Stomach (tissue), 8 donors: ENCODE measurements at regions not wholly inside any gene's neighbourhood (a gene's known extent, or its start where the extent isn't known, plus 50 kb on each side); places are given as distances from the start of the nearest gene placed in this dataset.

Source experiments
- DNase-seq, 2 donors: peaks; one replicate each; pipeline versions ENCODE4 v3.0.0 to v3.0.0-alpha.2; 2013 to 2019
- H3K27ac ChIP-seq, 5 donors: fragments of 200-600 bp in 4 of 5; sonication (generic) in 4 of 5; one replicate each; pipeline ENCODE4 v1.5.1; 2013 to 2019; ENCODE audit warnings: mild to moderate bottlenecking in 1 of 5, moderate library complexity in 1 of 5
- H3K27me3 ChIP-seq, 3 donors: fragments of 200-600 bp; sonication (generic); one replicate each; pipeline ENCODE4 v1.5.1; 2017 to 2019; ENCODE audit warnings: mixed run types in 1 of 3
- H3K36me3 ChIP-seq, 4 donors: fragments of 200-600 bp; sonication (generic); 1 replicate in 3 of 4; 2 replicates in 1 of 4; pipeline ENCODE4 v1.5.1; 2016 to 2019
- H3K4me1 ChIP-seq, 4 donors: fragments of 200-600 bp; sonication (generic); one replicate each; pipeline ENCODE4 v1.5.1; 2016 to 2019
- H3K4me3 ChIP-seq, 4 donors: fragments of 200-600 bp; sonication (generic) in 3 of 4; one replicate each; pipeline ENCODE4 v1.5.1; 2016 to 2019; ENCODE audit warnings: mild to moderate bottlenecking in 1 of 4
- H3K9me3 ChIP-seq, 4 donors: fragments of 200-600 bp; sonication (generic); one replicate each; pipeline ENCODE4 v1.5.1; 2016 to 2019
- EP300 ChIP-seq: sonication (generic); formaldehyde crosslinking; IDR thresholded peaks from one replicate; pipeline ENCODE4 v1.6.1; 2017; ENCODE audit warnings: antibody characterized with exemption
- POLR2A ChIP-seq, 4 donors: fragments of 450-650 bp; IDR thresholded peaks; one replicate each; pipeline ENCODE4 v1.6.1; 2016; ENCODE audit warnings: antibody characterized with exemption in 4 of 4, control low read depth in 2 of 4, mild to moderate bottlenecking in 1 of 4, moderate library complexity in 1 of 4
- POLR2AphosphoS5 ChIP-seq, 3 donors: sonication (generic); formaldehyde crosslinking; IDR thresholded peaks; one replicate each; pipeline ENCODE4 v1.6.1; 2016; ENCODE audit warnings: antibody characterized with exemption in 3 of 3
- WGBS, 5 donors: extraction: QIAGEN DNeasy Blood & Tissue Kit in 3 of 5; methylation state at CpG; one replicate each; pipeline versions ENCODE4 v1.1.5 to v1.1.7; 2013 to 2018; 5-methylcytosine and 5-hydroxymethylcytosine counted together
- intact Hi-C: fragments of 100-400 bp; cut with DNase I; formaldehyde crosslinking; loops from one replicate; pipeline ENCODE4 v1.15.1; 2023; ENCODE audit warnings: low total_unique reads
- TF ChIP-seq, protein P1 (sequence below), 7 experiments: fragments of 450-650 bp in 4 of 7; fragments of 200-600 bp in 3 of 7; sonication (generic) in 3 of 7; IDR thresholded peaks; one replicate each; pipeline ENCODE4 v1.5.1; 2016 to 2019; ENCODE audit warnings: antibody characterized with exemption in 7 of 7, control low read depth in 2 of 7, mild to moderate bottlenecking in 1 of 7
- donor health status: healthy with polysubstance abuse.
- donor health status: Bipolar disorder and iron deficiency.
- donor health status: healthy.

DNA sequence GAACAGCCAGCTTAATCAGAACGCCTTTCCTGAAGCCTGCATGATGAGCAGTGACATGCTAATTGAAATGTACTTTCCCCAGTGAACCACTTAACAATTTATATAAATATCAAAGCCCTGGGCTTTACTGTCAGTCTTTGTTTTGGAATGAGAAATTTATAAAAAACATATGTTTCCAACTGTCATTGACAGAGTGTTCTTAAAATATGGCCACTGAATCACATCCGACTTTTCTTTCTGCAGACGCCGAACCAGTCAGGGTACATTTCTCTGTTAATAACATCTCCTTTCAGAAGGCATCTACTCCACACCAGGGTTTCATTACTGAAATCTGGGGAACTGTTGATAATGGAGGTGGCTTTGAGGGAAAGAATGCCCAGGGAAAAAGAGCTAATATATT is 343.7 kb downstream of the INSIG2 start:
- WGBS, 5 donors = 71 to 90% (median 81%) methylated on average over 4 of the region's 4 CpGs
- no peak overlapping the region for H3K27ac ChIP-seq
- intact Hi-C loops = no loop called here
- H3K4me3 ChIP-seq = no peak overlapping the region
- DNase-seq = no peak
- TF ChIP-seq POLR2A (IDR thresholded peaks at IDR 0.05) = no peak
- no peak for TF ChIP-seq EP300
- TF ChIP-seq, protein P1, sequence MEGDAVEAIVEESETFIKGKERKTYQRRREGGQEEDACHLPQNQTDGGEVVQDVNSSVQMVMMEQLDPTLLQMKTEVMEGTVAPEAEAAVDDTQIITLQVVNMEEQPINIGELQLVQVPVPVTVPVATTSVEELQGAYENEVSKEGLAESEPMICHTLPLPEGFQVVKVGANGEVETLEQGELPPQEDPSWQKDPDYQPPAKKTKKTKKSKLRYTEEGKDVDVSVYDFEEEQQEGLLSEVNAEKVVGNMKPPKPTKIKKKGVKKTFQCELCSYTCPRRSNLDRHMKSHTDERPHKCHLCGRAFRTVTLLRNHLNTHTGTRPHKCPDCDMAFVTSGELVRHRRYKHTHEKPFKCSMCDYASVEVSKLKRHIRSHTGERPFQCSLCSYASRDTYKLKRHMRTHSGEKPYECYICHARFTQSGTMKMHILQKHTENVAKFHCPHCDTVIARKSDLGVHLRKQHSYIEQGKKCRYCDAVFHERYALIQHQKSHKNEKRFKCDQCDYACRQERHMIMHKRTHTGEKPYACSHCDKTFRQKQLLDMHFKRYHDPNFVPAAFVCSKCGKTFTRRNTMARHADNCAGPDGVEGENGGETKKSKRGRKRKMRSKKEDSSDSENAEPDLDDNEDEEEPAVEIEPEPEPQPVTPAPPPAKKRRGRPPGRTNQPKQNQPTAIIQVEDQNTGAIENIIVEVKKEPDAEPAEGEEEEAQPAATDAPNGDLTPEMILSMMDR (IDR thresholded peaks at IDR 0.05) = no peak
- TF ChIP-seq POLR2AphosphoS5 (IDR thresholded peaks at IDR 0.05) = no peak
- no peaks in the 10 kb centered on the region for H3K36me3 ChIP-seq
- H3K4me1 ChIP-seq = no peaks in the 10 kb centered on the region
- H3K9me3 ChIP-seq = peaks cover 0 to 6% (median 2%) of the 10 kb centered on the region in 4 donors
- H3K27me3 ChIP-seq = peaks cover 0 to 7% (median 0%) of the 10 kb centered on the region in 3 donors

DNA sequence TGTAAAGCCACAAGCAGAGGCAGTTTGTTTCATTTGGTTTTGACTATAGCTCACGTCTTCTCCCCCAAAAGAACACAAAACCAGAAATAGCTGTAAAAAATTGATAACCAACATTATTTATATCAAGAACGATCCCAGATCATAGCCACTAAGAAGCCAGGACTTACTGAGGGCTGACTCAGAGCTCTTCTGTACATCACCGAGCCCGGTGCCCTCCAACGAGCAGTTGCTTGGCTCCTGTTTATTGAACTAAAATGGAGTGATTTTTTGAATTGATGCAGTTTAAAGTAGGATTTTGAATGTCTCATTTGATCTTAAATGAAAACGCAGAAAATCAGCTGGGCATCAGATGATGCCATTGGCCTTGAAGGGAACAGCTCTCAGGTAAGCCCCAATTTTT is 343.3 kb downstream of the INSIG2 start:
- WGBS, 5 donors = 77 to 86% (median 83%) methylated on average over 6 of the region's 6 CpGs
- Histone ChIP-seq H3K27me3 (peaks cover 0 to 7% (median 0%) of the 10 kb centered on the region in 3 donors), H3K36me3 (no peaks in the 10 kb centered on the region), H3K9me3 (peaks cover 0 to 6% (median 2%) of the 10 kb centered on the region in 4 donors), H3K4me1 (no peaks in the 10 kb centered on the region), H3K4me3 (no peak overlapping the region), H3K27ac (no peak overlapping the region)
- intact Hi-C loops = no loop called here
- TF ChIP-seq POLR2A (IDR thresholded peaks at IDR 0.05) (no peak), EP300 (no peak), POLR2AphosphoS5 (IDR thresholded peaks at IDR 0.05) (no peak)
- TF ChIP-seq, protein P1 (IDR thresholded peaks at IDR 0.05) = no peak
- DNase-seq = no peak

DNA sequence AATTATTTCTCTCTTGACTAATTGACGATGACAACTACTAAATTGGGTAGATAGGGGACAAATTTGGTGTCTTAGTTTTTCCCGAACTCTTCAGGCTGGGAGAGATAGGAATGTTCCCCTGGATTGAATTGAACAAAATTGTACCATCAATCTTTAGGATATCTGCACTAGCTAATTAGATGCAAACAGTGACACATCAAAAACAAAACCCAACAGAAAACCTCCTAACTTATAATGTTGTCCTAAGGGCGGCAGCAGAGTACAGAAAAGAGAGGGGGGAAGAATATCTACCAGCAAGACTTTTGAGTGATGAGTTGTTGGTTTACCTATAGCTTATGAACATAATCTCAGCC is 342.9 kb downstream of the INSIG2 start:
- no peak for DNase-seq
- Histone ChIP-seq H3K27me3 (peaks cover 0 to 7% (median 0%) of the 10 kb centered on the region in 3 donors), H3K9me3 (peaks cover 0 to 6% (median 2%) of the 10 kb centered on the region in 4 donors), H3K4me3 (no peak overlapping the region), H3K4me1 (no peaks in the 10 kb centered on the region), H3K27ac (no peak overlapping the region), H3K36me3 (no peaks in the 10 kb centered on the region)
- TF ChIP-seq POLR2AphosphoS5 (IDR thresholded peaks at IDR 0.05) = no peak
- TF ChIP-seq POLR2A (IDR thresholded peaks at IDR 0.05) = no peak
- TF ChIP-seq, protein P1 (IDR thresholded peaks at IDR 0.05) = no peak
- no peak for TF ChIP-seq EP300
- intact Hi-C loops = no loop called here
- 63 to 75% (median 67%) methylated on average over 3 of the region's 3 CpGs for WGBS, 5 donors

DNA sequence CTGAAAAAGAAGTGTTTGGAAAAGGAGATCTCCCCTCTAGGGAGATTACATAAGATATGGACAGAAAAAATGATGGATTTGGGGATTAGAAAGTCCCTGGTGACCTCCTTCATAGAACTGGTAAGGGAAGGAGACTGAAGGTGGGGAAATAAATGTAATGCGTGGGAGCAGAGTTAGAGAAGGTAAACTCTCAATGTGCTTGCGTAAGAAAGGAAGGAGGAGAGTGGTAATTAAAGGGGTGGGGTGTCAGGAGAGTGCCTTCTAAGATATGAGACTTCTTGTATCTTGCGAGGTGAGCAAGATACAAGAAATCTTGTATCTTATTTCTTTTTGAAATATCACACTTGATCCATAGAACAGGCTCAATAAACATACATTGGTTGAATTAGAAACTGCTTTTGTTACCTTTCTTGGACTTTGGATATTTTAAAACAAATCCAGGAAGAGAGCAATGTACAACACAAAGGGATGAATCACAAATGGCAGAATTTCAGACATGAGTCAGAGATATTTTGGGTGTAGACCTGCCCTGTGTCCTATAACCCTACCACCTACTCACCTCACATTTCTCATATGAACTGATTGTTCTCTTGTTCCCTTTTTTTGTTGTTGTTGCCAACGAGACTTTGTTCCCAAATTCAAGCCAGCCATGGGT is 342.4 kb downstream of the INSIG2 start:
- no peaks in the 10 kb centered on the region for H3K36me3 ChIP-seq
- intact Hi-C loops = no loop called here
- peaks cover 0 to 2% (median 0%) of the 10 kb centered on the region in 3 donors for H3K27me3 ChIP-seq
- H3K4me1 ChIP-seq = no peaks in the 10 kb centered on the region
- H3K9me3 ChIP-seq = peaks cover 0 to 6% (median 2%) of the 10 kb centered on the region in 4 donors
- no peak overlapping the region for H3K4me3 ChIP-seq
- DNase-seq = no peak
- 55 to 59% (median 57%) methylated on average over 4 of the region's 4 CpGs for WGBS, 5 donors
- TF ChIP-seq POLR2AphosphoS5 (IDR thresholded peaks at IDR 0.05) (no peak), EP300 (no peak), POLR2A (IDR thresholded peaks at IDR 0.05) (no peak)
- TF ChIP-seq, protein P1 (IDR thresholded peaks at IDR 0.05) = no peak
- no peak overlapping the region for H3K27ac ChIP-seq
